Heart right ventricle (tissue), 16 donors: ENCODE measurements at regions not wholly inside any gene's neighbourhood (a gene's known extent, or its start where the extent isn't known, plus 50 kb on each side); places are given as distances from the start of the nearest gene placed in this dataset.

Source experiments
- ATAC-seq, 8 donors: fragments of 200-7000 bp; cut with Tn5 transposase; one replicate each; pipeline ENCODE4 v1.9.1; 2020; ENCODE audit warnings: mild to moderate bottlenecking in 8 of 8, moderate library complexity in 8 of 8, moderate number of reproducible peaks in 1 of 8
- DNase-seq, 2 donors: peaks; one replicate each; pipeline ENCODE4 v3.0.0-alpha.2; 2020
- H3K27ac ChIP-seq, 10 donors: fragments of 200-600 bp; sonication (generic) in 2 of 10; one replicate each; pipeline versions ENCODE4 v1.5.0 to v1.8.0; 2020 to 2022; ENCODE audit warnings: mild to moderate bottlenecking in 3 of 10
- H3K27me3 ChIP-seq, 7 donors: fragments of 200-600 bp; one replicate each; pipeline ENCODE4 v1.8.0; 2021 to 2022; ENCODE audit warnings: mild to moderate bottlenecking in 2 of 7
- H3K36me3 ChIP-seq, 9 donors: fragments of 200-600 bp; sonication (generic) in 1 of 9; one replicate each; pipeline versions ENCODE4 v1.5.0 to v1.8.0; 2020 to 2022; ENCODE audit warnings: mild to moderate bottlenecking in 2 of 9
- H3K4me1 ChIP-seq, 9 donors: fragments of 200-600 bp; sonication (generic) in 1 of 9; one replicate each; pipeline versions ENCODE4 v1.5.0 to v1.8.0; 2020 to 2022; ENCODE audit warnings: mild to moderate bottlenecking in 4 of 9
- H3K4me3 ChIP-seq, 10 donors: fragments of 200-600 bp; sonication (generic) in 2 of 10; one replicate each; pipeline versions ENCODE4 v1.5.0 to v1.8.0; 2020 to 2022; ENCODE audit warnings: mild to moderate bottlenecking in 7 of 10, moderate library complexity in 2 of 10
- H3K9me3 ChIP-seq, 11 donors: fragments of 200-600 bp in 10 of 11; sonication (generic) in 2 of 11; one replicate each; pipeline versions ENCODE4 v1.5.0 to v1.8.0; 2013 to 2022; ENCODE audit warnings: mild to moderate bottlenecking in 2 of 11, control low read depth in 1 of 11, moderate library complexity in 1 of 11
- CTCF ChIP-seq, 9 donors: fragments of 200-600 bp; sonication (generic) in 2 of 9; IDR thresholded peaks; one replicate each; pipeline versions ENCODE4 v1.5.0 to v1.8.0; 2021 to 2022; ENCODE audit warnings: antibody characterized with exemption in 9 of 9, mild to moderate bottlenecking in 5 of 9, moderate library complexity in 1 of 9
- WGBS, 2 donors: extraction: QIAGEN DNeasy Blood & Tissue Kit; methylation state at CpG; one replicate each; pipeline ENCODE4 v1.1.7; 2013; ENCODE audit warnings: inconsistent platforms in 1 of 2; 5-methylcytosine and 5-hydroxymethylcytosine counted together
- intact Hi-C, 10 donors: fragments of 100-400 bp; cut with DNase I; formaldehyde crosslinking; loops; one replicate each; pipeline versions ENCODE4 v1.11.1 to v1.14.2; 2022
- donor health status: Arrhythmogenic right ventricular cardiomyopathy.
- donor health status: ischemic (EF 13 %, LVEDD 7.1; RV severe dilation, severe dysfunction).
- donor health status: healthy with polysubstance abuse.
- donor health status: DM: no; HTN: yes; CAD: no.
- donor health status: DM: no; HTN: no; CAD: no.
- donor health status: ischemic (EF 25% LVEDD 6.9; RV normal size, moderate dysfunction).
- donor health status: ischemic (EF 25% LVEDD 5.7; RV mildly dilated, moderate dysfunction).
- donor health status: healthy.
- donor health status: DM: yes; HTN: yes; CAD: no.
- donor health status: Ischemic cardiomyopathy.
- donor health status: ischemic (EF 35%, LVEDD 5.7; RV mildly dilated, moderate dysfunction).
- donor health status: nonischemic (EF 11% LVEDD 7.7; RV severe dilation, severe dysfunction).
- donor health status: DM: yes; HTN: yes; CAD: no.
- donor health status: PGD.
- donor health status: ischemic (EF 29% LVEDD 5.4; RV normal size, mild dysfunction).
- donor health status: nonischemic (EF 23%, LVEDD 6.1; RV moderate dilation, normal function).

- ATAC-seq: no peak
- H3K4me3 ChIP-seq: no peak overlapping the region
- H3K9me3 ChIP-seq: no peaks in the 10 kb centered on the region
- H3K27ac ChIP-seq: no peak overlapping the region
- 56 to 70% methylated on average over 1 of the region's 1 CpG for WGBS, 2 donors
- peaks cover 0 to 6% (median 0%) of the 10 kb centered on the region in 7 donors for H3K27me3 ChIP-seq
- no peak for DNase-seq
- H3K36me3 ChIP-seq: no peaks in the 10 kb centered on the region
- TF ChIP-seq CTCF (IDR thresholded peaks at IDR 0.05): no peak
- no peaks in the 10 kb centered on the region for H3K4me1 ChIP-seq
- intact Hi-C loops: no loop called here
Observed at GRCh38 chr3:147313513-147313912, 92.8 kb downstream of the ZIC4 start.

GRCh38 chr3:147312786-147313280 lies 93.5 kb downstream of the ZIC4 start:
- DNase-seq: no peak

GRCh38 chr3:147311716-147312115 lies 94.6 kb downstream of the ZIC4 start:
- DNase-seq: no peak
- intact Hi-C loops: no loop called here
- H3K4me1 ChIP-seq: no peaks in the 10 kb centered on the region
- peaks cover 0 to 6% (median 0%) of the 10 kb centered on the region in 11 donors for H3K9me3 ChIP-seq
- 75 to 78% methylated on average over 2 of the region's 2 CpGs for WGBS, 2 donors
- H3K27me3 ChIP-seq: peaks cover 0 to 5% (median 0%) of the 10 kb centered on the region in 7 donors
- no peak for ATAC-seq
- H3K27ac ChIP-seq: no peak overlapping the region
- no peak overlapping the region for H3K4me3 ChIP-seq
- TF ChIP-seq CTCF (IDR thresholded peaks at IDR 0.05): no peak
- H3K36me3 ChIP-seq: no peaks in the 10 kb centered on the region

More at GRCh38 chr3:147312786-147313280, 93.5 kb downstream of the ZIC4 start:
- ATAC-seq: no peak
- TF ChIP-seq CTCF (IDR thresholded peaks at IDR 0.05): no peak
- Histone ChIP-seq H3K27me3 (peaks cover 0 to 5% (median 0%) of the 10 kb centered on the region in 7 donors), H3K27ac (no peak overlapping the region), H3K4me3 (no peak overlapping the region), H3K4me1 (no peaks in the 10 kb centered on the region), H3K36me3 (no peaks in the 10 kb centered on the region), H3K9me3 (peaks cover 0 to 2% (median 0%) of the 10 kb centered on the region in 11 donors)
- intact Hi-C loops: no loop called here
- 34 to 38% methylated on average over 2 of the region's 2 CpGs for WGBS, 2 donors

GRCh38 chr3:147305533-147306250 lies 100.7 kb downstream of the ZIC4 start:
- intact Hi-C loops: no loop called here
- H3K4me1 ChIP-seq: no peaks in the 10 kb centered on the region
- no peak overlapping the region for H3K4me3 ChIP-seq
- DNase-seq (no peak), ATAC-seq (no peak)
- H3K27me3 ChIP-seq: no peaks in the 10 kb centered on the region
- H3K27ac ChIP-seq: no peak overlapping the region
- H3K9me3 ChIP-seq: peaks cover 0 to 6% (median 0%) of the 10 kb centered on the region in 11 donors
- no peaks in the 10 kb centered on the region for H3K36me3 ChIP-seq
- TF ChIP-seq CTCF (IDR thresholded peaks at IDR 0.05): no peak
